HG02870 (cell line): ENCODE measurements at regions not wholly inside any gene's neighbourhood (a gene's known extent, or its start where the extent isn't known, plus 50 kb on each side); places are given as distances from the start of the nearest gene placed in this dataset.

Experiments used
- ATAC-seq: cut with Tn5 transposase; IDR thresholded peaks from one replicate; pipeline ENCODE4 v1.9.1; 2021; ENCODE audit warnings: mild to moderate bottlenecking, moderate library complexity; ENCODE audit not compliant: unreplicated experiment

- ATAC-seq = no peak
These were observed 215.7 kb downstream of the CDC5L start for GRCh38 chr6:44603044-44603686.

- ATAC-seq = no peak
These were observed 219.0 kb downstream of the CDC5L start for GRCh38 chr6:44606504-44606903.

DNA sequence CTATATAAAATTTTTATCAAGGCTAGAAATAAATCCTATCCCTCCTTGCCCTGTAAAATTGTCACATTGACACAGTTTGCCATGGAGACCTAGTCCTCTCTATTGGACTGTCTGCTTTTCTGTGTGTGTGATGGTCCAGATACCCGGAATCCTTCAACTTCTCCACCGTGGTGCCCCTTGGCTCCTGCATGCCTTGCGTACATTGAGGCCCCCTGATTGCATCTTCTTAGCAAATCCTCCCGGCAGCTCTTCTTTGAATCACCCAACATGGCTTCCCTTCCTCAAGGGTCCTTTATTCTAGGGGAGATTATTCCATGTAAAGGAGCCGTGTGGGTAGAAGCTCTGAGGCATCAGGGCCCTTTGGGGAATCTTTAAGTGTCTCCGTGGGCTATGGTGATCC, 219.5 kb downstream of the CDC5L start:
- no peak for ATAC-seq

DNA sequence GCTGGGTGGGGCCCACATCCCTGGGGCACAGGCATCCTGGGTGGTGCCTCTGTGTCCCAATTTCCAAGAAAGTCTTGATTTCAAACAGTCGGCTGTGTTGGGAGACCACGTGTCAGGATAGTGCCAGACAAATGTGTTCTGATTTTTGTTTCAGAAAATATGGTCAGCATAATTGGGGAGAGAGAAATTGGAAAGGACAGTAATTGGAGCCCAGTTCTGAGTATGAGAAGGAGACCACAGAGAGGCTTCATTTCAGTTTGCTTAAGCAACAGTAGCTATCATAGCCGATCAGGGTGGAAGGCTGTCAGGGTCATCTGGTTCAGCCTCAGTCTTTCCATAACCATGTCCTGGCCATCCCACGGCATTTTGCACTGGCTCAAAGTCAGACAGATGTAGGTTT, 220.7 kb downstream of the CDC5L start:
- no peak for ATAC-seq

GRCh38 chr6:44609051-44609612, 221.6 kb downstream of the CDC5L start:
- no peak for ATAC-seq

GRCh38 chr6:44614396-44614795, 226.9 kb downstream of the CDC5L start:
- ATAC-seq = no peak

DNA sequence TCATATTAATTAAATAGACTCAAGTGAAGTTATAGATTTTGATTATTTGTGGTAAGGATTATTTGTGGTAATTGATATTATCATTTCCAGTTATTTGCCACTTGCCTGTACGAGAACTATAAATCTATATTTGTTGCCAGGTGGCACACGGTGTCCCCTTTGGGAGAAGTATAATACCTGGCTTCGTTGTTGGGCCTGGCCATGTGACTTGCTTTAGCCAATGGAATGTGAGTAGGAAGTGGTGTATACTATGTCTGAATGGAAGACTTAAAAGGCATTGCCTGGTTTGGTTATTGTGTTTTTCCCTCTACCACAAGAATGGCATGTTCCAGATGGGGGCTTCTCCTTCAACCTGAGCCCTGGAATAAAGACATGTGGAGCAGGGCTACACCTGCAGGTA, 228.1 kb downstream of the CDC5L start:
- no peak for ATAC-seq

DNA sequence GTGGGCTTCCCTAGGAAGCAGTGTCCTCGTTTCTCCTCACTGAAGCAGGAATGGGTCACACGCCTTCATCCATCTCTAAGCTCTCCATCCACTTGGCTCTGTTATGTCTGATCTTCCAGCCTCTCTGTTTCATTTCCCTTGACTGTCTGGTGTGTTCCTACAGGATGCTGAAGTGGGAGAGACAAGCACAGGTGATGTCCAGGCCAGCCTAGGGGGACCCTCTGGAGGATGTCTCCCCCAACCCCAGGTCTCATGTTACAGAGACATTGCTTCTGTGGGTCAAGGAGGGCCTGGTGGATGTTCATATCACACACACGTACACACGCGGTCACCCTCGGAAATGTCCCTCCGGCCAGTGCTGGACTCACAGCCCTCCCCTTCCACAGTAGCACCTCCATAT, 229.9 kb downstream of the CDC5L start:
- no peak for ATAC-seq

GRCh38 chr6:44618371-44618770, 230.9 kb downstream of the CDC5L start:
- no peak for ATAC-seq

GRCh38 chr6:44620922-44621321, 233.4 kb downstream of the CDC5L start:
- ATAC-seq = no peak

- ATAC-seq = no peak
These were observed 234.3 kb downstream of the CDC5L start for GRCh38 chr6:44621846-44622245.

DNA sequence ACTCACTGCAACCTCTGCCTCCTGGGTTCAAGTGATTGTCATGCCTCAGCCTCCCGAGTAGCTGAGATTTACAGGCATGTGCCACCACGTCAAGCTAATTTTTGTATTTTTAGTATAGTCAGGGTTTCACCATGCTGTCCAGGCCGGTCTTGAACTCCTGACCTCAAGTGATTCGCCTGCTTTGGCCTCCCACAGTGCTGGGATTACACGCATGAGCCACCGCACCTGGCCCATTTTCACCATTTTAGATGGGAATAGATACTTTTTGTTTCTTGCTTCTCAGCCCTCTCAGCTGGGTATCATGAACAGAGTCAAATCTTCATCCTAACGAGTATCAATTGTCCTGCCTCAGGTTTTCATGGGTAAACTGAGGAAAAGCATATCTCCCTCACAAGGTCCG, 235.0 kb downstream of the CDC5L start:
- no peak for ATAC-seq

DNA sequence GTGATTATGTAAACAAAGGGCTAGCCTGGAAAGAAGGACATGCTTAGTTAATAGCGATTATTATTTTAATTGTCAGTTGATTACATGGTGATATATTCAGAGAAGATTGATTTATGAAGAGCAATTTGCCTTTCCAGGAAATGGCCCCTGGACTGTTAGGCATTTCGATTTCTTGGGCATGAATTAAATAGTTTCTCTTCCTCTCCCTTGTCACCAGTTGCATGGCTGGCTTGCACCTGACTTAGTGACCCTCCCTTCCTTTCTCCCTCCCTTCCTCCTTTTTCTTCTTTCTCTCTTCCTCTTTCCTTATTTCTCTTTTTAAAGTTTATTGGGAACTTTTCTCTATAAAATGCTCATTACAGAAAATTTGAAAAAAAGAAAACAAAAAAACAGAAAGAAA, 235.4 kb downstream of the CDC5L start:
- no peak for ATAC-seq

DNA sequence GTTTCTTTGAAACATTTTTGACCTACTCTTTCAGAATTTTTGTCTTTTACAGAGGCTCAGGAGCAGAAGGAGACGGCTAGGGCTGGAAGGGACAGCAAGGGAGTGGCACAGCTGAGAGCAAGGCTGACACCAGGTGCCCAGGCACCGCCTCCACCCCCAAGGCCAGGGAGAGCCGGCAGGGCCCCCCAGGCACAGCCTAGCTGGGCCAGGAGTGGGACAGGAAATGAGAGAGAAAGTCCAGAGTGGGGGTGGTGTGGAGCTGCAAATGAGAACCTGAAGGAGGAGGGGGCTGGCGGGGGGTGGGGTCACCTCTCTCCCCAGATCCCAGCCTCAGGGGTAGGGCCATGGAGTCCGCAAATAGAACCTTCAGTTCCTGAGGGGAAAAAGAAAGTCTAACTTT, 236.7 kb downstream of the CDC5L start:
- no peak for ATAC-seq

- no peak for ATAC-seq
These were observed 237.5 kb downstream of the CDC5L start for GRCh38 chr6:44624936-44625573.

GRCh38 chr6:44625996-44626395, 238.5 kb downstream of the CDC5L start:
- ATAC-seq = no peak

DNA sequence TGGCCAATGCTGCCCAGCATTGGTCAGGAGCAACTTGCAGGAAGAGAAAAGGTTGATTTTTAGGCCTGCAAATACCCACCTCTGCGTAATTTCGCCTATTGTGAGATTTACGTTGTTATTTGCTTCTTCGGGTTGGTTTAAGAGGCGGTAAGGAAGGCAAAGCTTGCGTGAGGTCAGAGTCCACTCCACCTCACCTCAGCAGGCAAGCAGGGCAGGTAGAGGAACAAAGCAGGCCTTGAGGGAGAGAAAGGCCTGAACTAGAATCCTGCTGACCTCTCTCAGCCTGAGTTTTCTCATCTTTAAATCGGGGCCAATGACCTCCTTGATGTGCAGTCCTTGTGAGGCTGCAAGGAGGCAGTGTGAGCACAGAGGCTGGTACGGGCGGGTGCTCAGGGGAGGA, 239.1 kb downstream of the CDC5L start:
- no peak for ATAC-seq

GRCh38 chr6:44627091-44627882, 239.8 kb downstream of the CDC5L start:
- ATAC-seq = no peak

GRCh38 chr6:44627883-44628271, 240.4 kb downstream of the CDC5L start:
- ATAC-seq = no peak

- ATAC-seq = no peak
These were observed 240.8 kb downstream of the CDC5L start for GRCh38 chr6:44628347-44628746.

DNA sequence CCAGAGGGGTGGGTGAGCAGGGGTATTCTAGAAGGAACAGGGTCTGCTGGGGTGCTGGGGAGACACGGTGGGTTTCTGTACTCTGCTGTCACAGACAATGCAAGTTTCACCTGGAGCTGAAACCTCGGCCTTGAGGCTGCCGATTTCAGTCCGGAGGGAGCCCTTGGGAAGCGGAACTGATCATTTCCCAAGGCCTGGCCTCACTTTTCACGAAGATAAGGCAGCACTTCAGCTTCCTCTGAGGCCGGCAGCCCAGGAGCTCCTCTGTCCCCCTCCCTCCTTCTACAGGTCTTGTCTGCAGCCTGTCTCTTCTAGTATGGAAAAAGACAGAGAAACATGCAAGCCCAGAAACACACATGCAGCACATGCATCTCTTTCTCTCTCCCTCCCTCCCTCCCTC, 242.1 kb downstream of the CDC5L start:
- no peak for ATAC-seq
